GM12892 (cell line): ENCODE measurements at regions not wholly inside any gene's neighbourhood (a gene's known extent, or its start where the extent isn't known, plus 50 kb on each side); places are given as distances from the start of the nearest gene placed in this dataset.

Source experiments
- POLR2A ChIP-seq: IDR thresholded peaks from 2 replicates; pipeline ENCODE4 v1.6.1; 2011; ENCODE audit warnings: low read depth, low read length, control low read depth
- POLR2AphosphoS5 ChIP-seq: IDR thresholded peaks from 2 replicates; pipeline ENCODE4 v1.6.1; 2011; ENCODE audit warnings: low read depth, low read length, control low read depth
- TAF1 ChIP-seq: IDR thresholded peaks from 2 replicates; pipeline ENCODE4 v1.6.1; 2011; ENCODE audit warnings: low read depth, mild to moderate bottlenecking, control low read depth, low read length, borderline replicate concordance

DNA sequence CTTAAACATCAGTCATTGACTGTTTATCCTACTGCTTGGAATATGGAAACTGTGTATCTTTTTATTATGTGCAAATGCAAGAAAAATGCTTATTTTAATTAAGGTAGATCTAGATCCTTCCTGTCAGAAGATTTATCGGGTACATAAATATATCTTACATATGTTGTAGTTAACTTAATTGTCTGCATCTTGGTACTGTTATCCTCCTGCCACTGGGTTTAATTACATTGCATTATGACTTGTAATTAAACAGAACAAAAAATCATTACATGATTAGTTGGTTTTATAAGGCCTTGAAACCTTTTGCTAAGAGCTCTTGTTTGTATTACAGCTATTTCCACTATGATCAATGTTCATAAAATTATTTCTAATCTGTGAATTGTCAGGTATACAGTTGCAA lies 211.2 kb downstream of the PTGER3 start:
- TF ChIP-seq POLR2A, result no peak
- TF ChIP-seq POLR2AphosphoS5, result no peak
- no peak for TF ChIP-seq TAF1
